Transverse colon (tissue), 4 donors: ENCODE measurements at regions not wholly inside any gene's neighbourhood (a gene's known extent, or its start where the extent isn't known, plus 50 kb on each side); places are given as distances from the start of the nearest gene placed in this dataset.

ENCODE experiments used
- CTCF ChIP-seq, 5 experiments: fragments of 200-600 bp in 3 of 5; fragments of 450-650 bp in 2 of 5; sonication (generic) in 3 of 5; IDR thresholded peaks; 1 replicate in 2 of 5; 2 replicates in 3 of 5; pipeline ENCODE4 v1.5.1; 2016 to 2017; ENCODE audit warnings: antibody characterized with exemption in 5 of 5, inconsistent platforms in 3 of 5, mild to moderate bottlenecking in 2 of 5, moderate library complexity in 1 of 5
- EP300 ChIP-seq: sonication (generic); formaldehyde crosslinking; IDR thresholded peaks from one replicate; pipeline ENCODE4 v1.6.1; 2017; ENCODE audit warnings: antibody characterized with exemption, low read depth
- POLR2A ChIP-seq: fragments of 450-650 bp; IDR thresholded peaks from one replicate; pipeline ENCODE4 v1.6.1; 2016; ENCODE audit warnings: antibody characterized with exemption, mild to moderate bottlenecking, moderate library complexity
- POLR2AphosphoS5 ChIP-seq, 3 donors: sonication (generic); formaldehyde crosslinking; IDR thresholded peaks; one replicate each; pipeline ENCODE4 v1.6.1; 2016; ENCODE audit warnings: antibody characterized with exemption in 3 of 3

GRCh38 chr7:67692425-67692824, 695.8 kb downstream of the TYW1 start:
- TF ChIP-seq CTCF (IDR thresholded peaks at IDR 0.05) (no peak), POLR2A (no peak), POLR2AphosphoS5 (IDR thresholded peaks at IDR 0.05) (no peak), EP300 (no peak)
